ENCODE measurements at regions not wholly inside any gene's neighbourhood (a gene's known extent, or its start where the extent isn't known, plus 50 kb on each side); places are given as distances from the start of the nearest gene placed in this dataset.

DNA sequence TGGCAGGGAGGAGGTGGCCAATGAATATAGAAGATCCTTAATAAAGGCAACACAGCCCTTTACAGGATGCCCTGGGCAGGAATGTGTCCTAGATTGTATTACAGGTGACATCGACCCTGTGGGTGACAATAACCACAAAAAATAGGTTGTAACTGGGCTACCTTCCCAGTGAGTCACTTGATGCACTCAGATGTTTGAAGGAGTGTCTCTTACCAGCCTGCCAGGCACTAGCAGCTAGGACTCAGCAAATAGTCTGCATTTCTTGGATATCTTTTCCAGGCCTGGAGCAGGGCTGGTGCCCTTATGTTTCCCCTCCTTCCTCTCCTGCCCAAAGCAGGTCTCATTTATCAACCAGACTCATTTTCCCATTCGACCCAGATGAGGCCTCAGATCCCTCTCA, 50.9 kb upstream of the TMEM164 start:
- Histone ChIP-seq H3K27me3 (ENCODE audit: control insufficient read depth, extremely low read depth, insufficient read depth, low read length) (no peaks in the 10 kb centered on the region), H3K36me3 (ENCODE audit: control insufficient read depth in 2 of 2, extremely low read depth in 1 of 2, insufficient read depth in 2 of 2, low read length in 2 of 2) (no peaks in the 10 kb centered on the region), H3K27ac (ENCODE audit: control insufficient read depth, insufficient read depth, low read length) (no peak overlapping the region), H2AFZ (ENCODE audit: control insufficient read depth, low read length) (no peak overlapping the region), H4K20me1 (ENCODE audit: control insufficient read depth, extremely low read depth, insufficient read depth, low read length) (no peaks in the 10 kb centered on the region), H3K4me2 (ENCODE audit: control insufficient read depth, extremely low read depth, insufficient read depth, low read depth, low read length) (no peak overlapping the region), H3K9ac (ENCODE audit: control insufficient read depth, extremely low read depth, insufficient read depth, low read length) (no peak overlapping the region), H3K4me3 (ENCODE audit: control insufficient read depth in 2 of 3, extremely low read depth in 1 of 3, insufficient read depth in 2 of 3, low read depth in 1 of 3, low read length in 3 of 3) (no peak overlapping the region), H3K79me2 (ENCODE audit: control insufficient read depth, insufficient read depth, low read length) (no peaks in the 10 kb centered on the region), H3K4me1 (ENCODE audit: control insufficient read depth, extremely low read depth, insufficient read depth, low read length) (peaks cover 20% of the 10 kb centered on the region), H3K9me3 (ENCODE audit: control insufficient read depth, low read depth, low read length) (no peaks in the 10 kb centered on the region), H3K9me1 (ENCODE audit: control insufficient read depth, extremely low read depth, insufficient read depth, low read length) (no peaks in the 10 kb centered on the region)
- TF ChIP-seq EZH2 (IDR thresholded peaks at IDR 0.05; ENCODE audit: low read length) = no peak
- TF ChIP-seq, protein P1, sequence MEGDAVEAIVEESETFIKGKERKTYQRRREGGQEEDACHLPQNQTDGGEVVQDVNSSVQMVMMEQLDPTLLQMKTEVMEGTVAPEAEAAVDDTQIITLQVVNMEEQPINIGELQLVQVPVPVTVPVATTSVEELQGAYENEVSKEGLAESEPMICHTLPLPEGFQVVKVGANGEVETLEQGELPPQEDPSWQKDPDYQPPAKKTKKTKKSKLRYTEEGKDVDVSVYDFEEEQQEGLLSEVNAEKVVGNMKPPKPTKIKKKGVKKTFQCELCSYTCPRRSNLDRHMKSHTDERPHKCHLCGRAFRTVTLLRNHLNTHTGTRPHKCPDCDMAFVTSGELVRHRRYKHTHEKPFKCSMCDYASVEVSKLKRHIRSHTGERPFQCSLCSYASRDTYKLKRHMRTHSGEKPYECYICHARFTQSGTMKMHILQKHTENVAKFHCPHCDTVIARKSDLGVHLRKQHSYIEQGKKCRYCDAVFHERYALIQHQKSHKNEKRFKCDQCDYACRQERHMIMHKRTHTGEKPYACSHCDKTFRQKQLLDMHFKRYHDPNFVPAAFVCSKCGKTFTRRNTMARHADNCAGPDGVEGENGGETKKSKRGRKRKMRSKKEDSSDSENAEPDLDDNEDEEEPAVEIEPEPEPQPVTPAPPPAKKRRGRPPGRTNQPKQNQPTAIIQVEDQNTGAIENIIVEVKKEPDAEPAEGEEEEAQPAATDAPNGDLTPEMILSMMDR (optimal IDR thresholded peaks at IDR 0.05 in 1 of 3, IDR thresholded peaks at IDR 0.05 in 1 of 3, conservative IDR thresholded peaks at IDR 0.05 in 1 of 3; ENCODE audit: extremely low read depth in 1 of 3, insufficient read depth in 2 of 3, low read length in 3 of 3) = no peak
- dilution Hi-C loops (cut with MboI; ENCODE audit: extremely low pct_ligation_motif_present, low sequenced_read_pairs) = no loop called here
- DNase-seq (ENCODE audit: low read depth, low spot score) = no peak
- FAIRE-seq = peak; percentile 23

DNA sequence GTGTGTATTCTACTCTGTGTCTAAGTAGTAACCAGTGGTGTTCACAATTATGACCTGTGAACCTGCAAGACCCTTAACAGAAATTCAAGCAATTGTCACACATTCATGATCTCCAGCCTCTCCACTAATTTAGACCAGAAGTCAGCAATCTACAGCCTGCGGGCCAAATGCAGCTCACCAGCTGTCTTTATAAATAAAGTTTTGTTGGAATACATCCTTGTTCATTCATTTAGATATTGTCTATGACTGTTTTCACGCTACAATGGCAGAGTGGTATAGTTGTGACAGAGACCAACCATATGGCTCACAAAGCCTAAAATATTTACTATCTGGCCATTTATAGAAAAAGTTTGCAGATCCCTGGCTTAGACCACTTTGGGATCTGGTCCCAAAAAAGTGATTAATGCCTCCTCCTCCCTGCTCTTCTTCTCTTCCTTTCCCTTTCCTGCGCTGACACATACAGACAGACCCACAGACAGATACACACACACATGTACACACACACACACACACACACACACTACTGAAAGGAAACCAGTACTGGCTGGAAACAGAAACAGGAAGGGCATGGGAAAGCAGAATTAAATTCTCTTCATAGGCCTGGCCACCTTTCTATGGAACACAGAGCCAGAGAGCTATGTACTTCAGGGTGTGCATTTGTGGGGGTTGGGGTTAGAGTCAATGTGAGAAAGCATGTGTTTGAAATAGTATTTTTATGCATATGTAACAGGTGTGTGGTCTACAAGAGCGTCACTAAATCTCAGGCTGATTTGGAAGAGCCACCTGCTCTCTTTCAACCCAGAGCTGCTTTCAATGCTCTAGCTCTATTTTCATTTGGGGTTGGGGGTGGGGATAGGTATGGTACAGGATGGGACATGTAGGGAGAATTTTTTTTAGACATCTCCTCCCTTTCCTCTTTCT, 49.7 kb upstream of the TMEM164 start:
- Histone ChIP-seq H3K9me1 (ENCODE audit: control insufficient read depth, extremely low read depth, insufficient read depth, low read length) (no peaks in the 10 kb centered on the region), H3K27ac (ENCODE audit: control insufficient read depth, insufficient read depth, low read length) (no peak overlapping the region), H3K79me2 (ENCODE audit: control insufficient read depth, insufficient read depth, low read length) (no peaks in the 10 kb centered on the region), H3K9me3 (ENCODE audit: control insufficient read depth, low read depth, low read length) (no peaks in the 10 kb centered on the region), H3K36me3 (ENCODE audit: control insufficient read depth in 2 of 2, extremely low read depth in 1 of 2, insufficient read depth in 2 of 2, low read length in 2 of 2) (no peaks in the 10 kb centered on the region), H3K4me1 (ENCODE audit: control insufficient read depth, extremely low read depth, insufficient read depth, low read length) (peaks cover 20% of the 10 kb centered on the region), H2AFZ (ENCODE audit: control insufficient read depth, low read length) (no peak overlapping the region), H3K27me3 (ENCODE audit: control insufficient read depth, extremely low read depth, insufficient read depth, low read length) (no peaks in the 10 kb centered on the region), H3K4me3 (ENCODE audit: control insufficient read depth in 2 of 3, extremely low read depth in 1 of 3, insufficient read depth in 2 of 3, low read depth in 1 of 3, low read length in 3 of 3) (no peak overlapping the region), H4K20me1 (ENCODE audit: control insufficient read depth, extremely low read depth, insufficient read depth, low read length) (no peaks in the 10 kb centered on the region), H3K9ac (ENCODE audit: control insufficient read depth, extremely low read depth, insufficient read depth, low read length) (no peak overlapping the region), H3K4me2 (ENCODE audit: control insufficient read depth, extremely low read depth, insufficient read depth, low read depth, low read length) (no peak overlapping the region)
- no peak for FAIRE-seq
- no peak for TF ChIP-seq EZH2 (IDR thresholded peaks at IDR 0.05; ENCODE audit: low read length)
- TF ChIP-seq, protein P1 (optimal IDR thresholded peaks at IDR 0.05 in 1 of 3, IDR thresholded peaks at IDR 0.05 in 1 of 3, conservative IDR thresholded peaks at IDR 0.05 in 1 of 3; ENCODE audit: extremely low read depth in 1 of 3, insufficient read depth in 2 of 3, low read length in 3 of 3) = no peak
- DNase-seq (ENCODE audit: low read depth, low spot score) = no peak
- dilution Hi-C loops (cut with MboI; ENCODE audit: extremely low pct_ligation_motif_present, low sequenced_read_pairs) = no loop called here

Data from keratinocyte (primary cell).